ENCODE measurements at regions not wholly inside any gene's neighbourhood (a gene's known extent, or its start where the extent isn't known, plus 50 kb on each side); places are given as distances from the start of the nearest gene placed in this dataset.

- Histone ChIP-seq H3K9me3 (ENCODE audit: insufficient read depth in 2 of 2, low read depth in 1 of 2, low read length in 1 of 2) (no peaks in the 10 kb centered on the region), H2BK20ac (ENCODE audit: low read length) (no peak overlapping the region), H2AK5ac (ENCODE audit: low read depth, low read length) (no peak overlapping the region), H2BK120ac (replicated peaks; ENCODE audit: low read depth, low read length) (no peak overlapping the region), H3K79me2 (ENCODE audit: control insufficient read depth in 1 of 2, insufficient read depth in 2 of 2, low read length in 2 of 2) (no peaks in the 10 kb centered on the region), H3K27ac (ENCODE audit: low read depth, low read length) (no peak overlapping the region), H4K91ac (replicated peaks; ENCODE audit: insufficient read length, low read length) (no peak overlapping the region), H2AFZ (ENCODE audit: low read length) (no peak overlapping the region), H3K4me1 (replicated peaks in 1 of 4; ENCODE audit: control insufficient read depth in 3 of 4, insufficient read depth in 4 of 4, low read length in 3 of 4) (peaks cover 0 to 9% (median 1%) of the 10 kb centered on the region in 4 experiments; a peak in 2 of 7 replicates), H4K5ac (ENCODE audit: insufficient read length, low read depth, low read length) (no peak overlapping the region), H3K14ac (ENCODE audit: insufficient read length) (no peak overlapping the region), H3K9ac (replicated peaks in 1 of 4; ENCODE audit: extremely low read depth in 1 of 4, low read depth in 3 of 4, low read length in 3 of 4) (no peak overlapping the region), H3K18ac (ENCODE audit: extremely low read depth, low read length) (no peak overlapping the region), H2BK5ac (ENCODE audit: low read depth, low read length) (no peak overlapping the region), H3K79me1 (ENCODE audit: low read depth, low read length) (no peaks in the 10 kb centered on the region), H3K4me3 (ENCODE audit: extremely low read depth in 1 of 4, insufficient read depth in 2 of 4, low read depth in 3 of 4, low read length in 4 of 4) (no peak overlapping the region), H3K4ac (replicated peaks; ENCODE audit: insufficient read length, low read depth, low read length) (no peak overlapping the region), H4K8ac (ENCODE audit: extremely low read depth, insufficient read depth, low read length) (no peak overlapping the region), H3K23ac (ENCODE audit: insufficient read length) (no peak overlapping the region), H3K36me3 (ENCODE audit: control insufficient read depth in 2 of 4, insufficient read depth in 4 of 4, low read length in 3 of 4) (no peaks in the 10 kb centered on the region), H2BK12ac (ENCODE audit: low read depth, low read length) (no peak overlapping the region), H2BK15ac (ENCODE audit: low read length) (no peak overlapping the region), H3K56ac (replicated peaks; ENCODE audit: insufficient read length, low read depth, low read length) (no peak overlapping the region), H3K4me2 (ENCODE audit: insufficient read depth in 1 of 2, low read depth in 2 of 2, low read length in 2 of 2) (no peak overlapping the region), H3K27me3 (replicated peaks in 1 of 4; ENCODE audit: control insufficient read depth in 3 of 4, extremely low read depth in 1 of 4, insufficient read depth in 3 of 4, low read length in 3 of 4) (no peaks in the 10 kb centered on the region), H3K23me2 (ENCODE audit: low read depth, low read length) (no peaks in the 10 kb centered on the region), H4K20me1 (replicated peaks in 1 of 2; ENCODE audit: control insufficient read depth in 1 of 2, insufficient read depth in 2 of 2, low read length in 2 of 2) (no peaks in the 10 kb centered on the region)
- POLR2A ChIA-PET (ENCODE audit: partially characterized antibody) = no interaction called here
- no peak for FAIRE-seq
- DNase-seq (ENCODE audit: low read depth in 1 of 2, low spot score in 2 of 2) = no peak
- 89% methylated on average over 15 of the region's 15 CpGs; no CpG with 5 or more reads in 1 of the 2 experiments for WGBS, 2 experiments (ENCODE audit: extremely low coverage in 1 of 2, insufficient coverage in 1 of 2, insufficient read length in 1 of 2, insufficient replicate concordance in 2 of 2, low coverage in 1 of 2, low lambda C conversion rate in 2 of 2, missing lambda C conversion rate in 1 of 2)
- CTCF ChIA-PET (ENCODE audit: partially characterized antibody) = interaction anchor here (0.8 to 2.8 kb wide), 2 partner anchors 8 to 13 kb away, joined by 5 to 7 read pairs; no protein-coding TSS in a partner anchor
- TF ChIP-seq BRCA1 (IDR thresholded peaks at IDR 0.05; ENCODE audit: low read depth, low read length) = no peak
- no peak for TF ChIP-seq HDAC2 (IDR thresholded peaks at IDR 0.05; ENCODE audit: borderline replicate concordance in 1 of 2, low read depth in 2 of 2, low read length in 2 of 2)
- TF ChIP-seq SAP30 (IDR thresholded peaks at IDR 0.05; ENCODE audit: insufficient read depth, insufficient replicate concordance, low read length) = no peak
- TF ChIP-seq, protein P1, sequence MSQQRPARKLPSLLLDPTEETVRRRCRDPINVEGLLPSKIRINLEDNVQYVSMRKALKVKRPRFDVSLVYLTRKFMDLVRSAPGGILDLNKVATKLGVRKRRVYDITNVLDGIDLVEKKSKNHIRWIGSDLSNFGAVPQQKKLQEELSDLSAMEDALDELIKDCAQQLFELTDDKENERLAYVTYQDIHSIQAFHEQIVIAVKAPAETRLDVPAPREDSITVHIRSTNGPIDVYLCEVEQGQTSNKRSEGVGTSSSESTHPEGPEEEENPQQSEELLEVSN (IDR thresholded peaks at IDR 0.05) = no peak
- no peak for TF ChIP-seq TEAD4 (IDR thresholded peaks at IDR 0.05; ENCODE audit: low read depth, low read length)
- TF ChIP-seq KDM5A (IDR thresholded peaks at IDR 0.05; ENCODE audit: low read length) = no peak
- TF ChIP-seq SIRT6 (IDR thresholded peaks at IDR 0.05; ENCODE audit: low read length) = no peak
These were observed 148.2 kb upstream of the RIPOR2 start for GRCh38 chr6:25083784-25084507.

Data from H1 (cell line).